BJ (cell line): ENCODE measurements at regions not wholly inside any gene's neighbourhood (a gene's known extent, or its start where the extent isn't known, plus 50 kb on each side); places are given as distances from the start of the nearest gene placed in this dataset.
A peak's percentile ranks its signal among the peaks of the same experiment; 100 is the strongest.

Experiments
- CTCF ChIA-PET: fragments of 350-600 bp; formaldehyde crosslinking; extraction: SDS; loops from one replicate; lab custom pipeline; 2021; ENCODE audit warnings: antibody characterized with exemption, inconsistent platforms; lab: Yijun Ruan, JAX
- POLR2A ChIA-PET: fragments of 300-600 bp; sonication (Branson Sonifier 250); formaldehyde crosslinking; extraction: SDS; loops from one replicate; lab custom pipeline; 2021; ENCODE audit warnings: antibody characterized with exemption; lab: Charles Lee
- DNase-seq: peaks from one replicate; pipeline ENCODE4 v3.0.0-alpha.2; 2011; ENCODE audit warnings: low read depth
- H3K27me3 ChIP-seq: 2 replicates; pipeline ENCODE4 v1.6.0; 2011; ENCODE audit warnings: low read length; ENCODE audit not compliant: control insufficient read depth, insufficient read depth
- H3K36me3 ChIP-seq: 2 replicates; pipeline ENCODE4 v1.5.1; 2011; ENCODE audit warnings: low read length; ENCODE audit not compliant: control insufficient read depth, insufficient read depth
- H3K4me3 ChIP-seq: 2 replicates; pipeline ENCODE4 v1.5.1; 2011; ENCODE audit warnings: low read depth, mild to moderate bottlenecking, control low read depth, low read length
- TF ChIP-seq, protein P1 (sequence below): IDR thresholded peaks from 2 replicates; pipeline ENCODE4 v1.5.1; 2011; ENCODE audit warnings: low read depth, mild to moderate bottlenecking, control low read depth, inconsistent platforms, low read length, moderate library complexity; ENCODE audit not compliant: insufficient read depth

DNA sequence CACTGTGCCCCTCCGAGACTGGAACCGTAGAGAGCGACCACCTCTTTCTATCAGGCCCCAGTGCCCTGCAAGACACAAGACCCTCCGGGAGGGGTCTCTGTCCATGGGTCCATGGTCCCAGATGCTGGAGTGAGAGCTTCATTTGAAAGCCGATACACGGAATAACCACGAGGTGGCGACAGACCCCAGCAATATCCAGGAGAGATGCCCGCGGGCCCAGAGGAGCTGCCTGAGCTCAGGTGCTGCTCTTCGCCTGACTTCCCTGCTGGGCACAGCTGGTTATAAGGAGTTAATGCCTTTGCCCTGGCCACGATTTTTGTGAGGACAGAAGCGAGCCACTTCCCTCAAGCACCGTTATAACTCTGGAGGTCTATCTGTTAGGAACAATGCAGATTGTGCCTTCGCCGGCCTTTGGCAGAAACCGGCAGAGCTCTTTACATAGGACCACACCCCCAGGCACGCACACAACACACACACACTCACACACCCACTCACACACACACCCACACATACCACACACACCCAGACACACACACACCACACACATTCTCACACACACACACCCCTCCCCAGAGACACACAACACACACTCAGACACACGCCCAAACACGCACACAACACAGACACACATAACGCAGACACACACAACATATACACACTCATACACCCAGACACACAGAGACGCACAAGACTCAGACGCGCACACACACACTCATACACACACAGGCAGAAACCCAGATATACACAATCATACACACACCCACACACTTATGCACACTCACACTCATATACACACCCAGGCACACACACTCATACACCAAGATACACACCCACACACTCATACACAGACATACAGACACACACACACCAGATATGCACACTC lies 436.4 kb downstream of the SOX9 start:
- no peak for DNase-seq
- CTCF ChIA-PET, result interaction anchor here (0.6 to 8.5 kb wide), 48 partner anchors 9 to 1790 kb away, joined by 3 to 184 read pairs (median 4); partner anchors contain the start of gene SSTR2
- POLR2A ChIA-PET, result no interaction called here

DNA sequence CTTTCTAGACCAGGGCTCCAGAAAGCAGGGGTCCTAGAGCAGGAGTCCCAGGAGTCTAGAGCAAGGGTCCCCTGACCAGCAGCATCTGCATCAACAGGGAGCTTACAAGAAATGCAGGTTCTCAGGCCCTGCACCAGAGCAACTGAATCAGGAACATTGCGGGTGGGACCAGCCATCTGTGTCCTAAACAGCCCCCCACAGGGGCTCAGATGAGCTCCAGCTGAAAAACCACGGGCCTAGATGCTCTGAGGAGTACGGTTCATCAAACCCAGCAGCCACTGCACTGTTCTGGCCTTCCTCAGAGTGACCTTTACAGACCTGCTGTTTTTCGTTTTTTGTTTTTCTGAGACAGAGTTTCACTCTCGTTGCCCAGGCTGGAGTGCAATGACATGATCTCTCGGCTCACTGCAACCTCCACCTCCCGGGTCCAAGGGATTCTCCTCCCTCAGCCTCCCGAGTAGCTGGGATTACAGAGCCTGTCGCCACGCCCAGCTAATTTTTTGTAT lies 438.2 kb downstream of the SOX9 start:
- TF ChIP-seq, protein P1, sequence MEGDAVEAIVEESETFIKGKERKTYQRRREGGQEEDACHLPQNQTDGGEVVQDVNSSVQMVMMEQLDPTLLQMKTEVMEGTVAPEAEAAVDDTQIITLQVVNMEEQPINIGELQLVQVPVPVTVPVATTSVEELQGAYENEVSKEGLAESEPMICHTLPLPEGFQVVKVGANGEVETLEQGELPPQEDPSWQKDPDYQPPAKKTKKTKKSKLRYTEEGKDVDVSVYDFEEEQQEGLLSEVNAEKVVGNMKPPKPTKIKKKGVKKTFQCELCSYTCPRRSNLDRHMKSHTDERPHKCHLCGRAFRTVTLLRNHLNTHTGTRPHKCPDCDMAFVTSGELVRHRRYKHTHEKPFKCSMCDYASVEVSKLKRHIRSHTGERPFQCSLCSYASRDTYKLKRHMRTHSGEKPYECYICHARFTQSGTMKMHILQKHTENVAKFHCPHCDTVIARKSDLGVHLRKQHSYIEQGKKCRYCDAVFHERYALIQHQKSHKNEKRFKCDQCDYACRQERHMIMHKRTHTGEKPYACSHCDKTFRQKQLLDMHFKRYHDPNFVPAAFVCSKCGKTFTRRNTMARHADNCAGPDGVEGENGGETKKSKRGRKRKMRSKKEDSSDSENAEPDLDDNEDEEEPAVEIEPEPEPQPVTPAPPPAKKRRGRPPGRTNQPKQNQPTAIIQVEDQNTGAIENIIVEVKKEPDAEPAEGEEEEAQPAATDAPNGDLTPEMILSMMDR, result no peak
- DNase-seq, result no peak
- H3K36me3 ChIP-seq, result no peaks in the 10 kb centered on the region
- ChIA-PET CTCF (interaction anchor here (1.1 to 8.5 kb wide), 21 partner anchors 10 to 811 kb away, joined by 3 to 184 read pairs (median 7); partner anchors contain the start of gene SSTR2), POLR2A (no interaction called here)
- no peak overlapping the region for H3K4me3 ChIP-seq
- H3K27me3 ChIP-seq, result no peaks in the 10 kb centered on the region

More for the DNA sequence above, 436.4 kb downstream of the SOX9 start:
- TF ChIP-seq, protein P1, result peak; percentile 84
- no peaks in the 10 kb centered on the region for H3K27me3 ChIP-seq
- no peaks in the 10 kb centered on the region for H3K36me3 ChIP-seq
- no peak overlapping the region for H3K4me3 ChIP-seq

DNA sequence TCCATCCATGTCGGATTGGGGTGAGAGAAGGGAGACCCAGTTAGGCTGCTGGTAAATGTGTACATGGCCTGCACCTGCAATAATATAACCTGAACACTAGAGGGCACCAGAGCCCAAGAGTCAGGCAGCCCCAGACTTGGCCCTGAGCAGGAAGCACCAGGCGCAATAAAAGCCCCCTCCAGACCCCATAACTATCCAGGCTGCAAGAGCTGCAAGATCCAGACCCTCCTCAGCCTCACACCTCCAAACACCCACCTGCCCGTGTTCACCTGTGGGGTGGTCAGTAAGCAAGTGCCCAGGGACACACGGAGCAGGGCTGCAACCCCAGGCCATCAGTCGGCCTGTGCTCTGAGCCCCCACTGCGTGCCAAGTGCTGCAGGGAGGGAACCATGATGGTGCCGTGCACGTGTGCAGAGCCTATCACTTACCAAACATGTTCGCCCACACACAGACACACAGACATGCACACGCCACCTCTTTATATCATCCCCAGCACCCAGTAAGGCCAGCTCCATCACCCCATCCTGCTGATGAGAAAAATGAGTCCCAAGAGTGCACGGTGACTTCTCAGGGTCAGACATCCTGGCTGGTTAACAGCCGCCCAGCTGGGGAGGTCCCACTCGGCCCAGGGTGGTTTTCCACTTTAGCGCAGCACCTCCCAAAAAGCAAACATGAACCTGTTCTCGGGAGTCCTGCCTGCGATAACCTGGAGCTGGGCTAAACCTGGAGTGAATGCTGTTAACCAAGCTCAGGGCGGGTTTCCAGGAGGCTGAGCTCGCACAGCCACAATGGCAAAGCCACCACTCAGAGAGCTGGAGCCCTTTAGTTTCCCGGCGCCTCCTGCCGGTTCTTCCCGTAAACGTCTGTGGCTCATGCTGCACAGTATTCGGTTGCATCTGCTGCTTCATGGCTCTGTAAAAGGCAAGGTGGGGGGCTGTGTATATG lies 439.8 kb downstream of the SOX9 start:
- TF ChIP-seq, protein P1, result peak; percentile 85
- DNase-seq, result no peak
- POLR2A ChIA-PET, result no interaction called here
- H3K4me3 ChIP-seq, result no peak overlapping the region
- H3K36me3 ChIP-seq, result no peaks in the 10 kb centered on the region
- CTCF ChIA-PET, result interaction anchor here (0.7 to 8.5 kb wide), 34 partner anchors 11 to 809 kb away, joined by 3 to 184 read pairs (median 4); a partner anchor contains a TSS
- no peaks in the 10 kb centered on the region for H3K27me3 ChIP-seq

DNA sequence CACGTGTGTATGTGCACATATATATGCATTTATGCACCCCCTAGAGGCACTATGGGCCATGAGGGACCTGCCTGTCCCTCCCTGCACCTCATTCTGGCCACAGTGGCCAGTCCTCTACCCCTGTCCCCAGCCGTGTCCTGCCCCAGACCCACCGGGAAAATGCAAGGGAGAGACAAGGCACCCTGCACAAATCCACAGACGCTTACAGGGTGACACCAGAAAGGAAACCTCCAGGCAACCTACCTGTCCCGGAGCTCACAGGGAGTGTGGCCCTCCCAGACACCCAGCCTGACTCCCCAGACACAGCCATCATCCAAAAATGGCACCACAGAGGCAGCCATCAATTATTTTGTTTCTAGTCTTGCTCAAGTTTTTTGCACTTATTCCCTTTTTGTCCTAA lies 440.4 kb downstream of the SOX9 start:
- H3K36me3 ChIP-seq, result no peaks in the 10 kb centered on the region
- ChIA-PET POLR2A (no interaction called here), CTCF (interaction anchor here (0.6 to 8.5 kb wide), 18 partner anchors 10 to 671 kb away, joined by 3 to 184 read pairs (median 9); a partner anchor contains a TSS)
- no peak overlapping the region for H3K4me3 ChIP-seq
- TF ChIP-seq, protein P1, result no peak
- DNase-seq, result no peak
- no peaks in the 10 kb centered on the region for H3K27me3 ChIP-seq
